Liver (tissue), 3 donors: ENCODE measurements at regions not wholly inside any gene's neighbourhood (a gene's known extent, or its start where the extent isn't known, plus 50 kb on each side); places are given as distances from the start of the nearest gene placed in this dataset.

Experiments used
- ATF3 ChIP-seq: IDR thresholded peaks from 2 replicates; pipeline ENCODE4 v1.6.1; 2016; ENCODE audit warnings: antibody characterized with exemption
- CTCF ChIP-seq: fragments of 150-350 bp; IDR thresholded peaks from 2 replicates; pipeline ENCODE4 v1.5.1; 2017; ENCODE audit warnings: improper control_type of control experiment, low read depth, low read length; ENCODE audit not compliant: missing input control
- EGR1 ChIP-seq, 2 donors: IDR thresholded peaks; 2 replicates each; pipeline ENCODE4 v1.6.1; 2016 to 2018; ENCODE audit warnings: antibody characterized with exemption in 2 of 2, low read depth in 2 of 2
- FOXA2 ChIP-seq: IDR thresholded peaks from 2 replicates; pipeline ENCODE4 v1.6.1; 2016; ENCODE audit warnings: antibody characterized with exemption
- GABPA ChIP-seq, 2 donors: IDR thresholded peaks in 1 of 2; conservative IDR thresholded peaks in 1 of 2; 2 replicates each; pipeline ENCODE4 v1.6.1; 2016; ENCODE audit warnings: antibody characterized with exemption in 2 of 2, mild to moderate bottlenecking in 1 of 2, moderate library complexity in 1 of 2
- RAD21 ChIP-seq, 2 donors: IDR thresholded peaks; 2 replicates each; pipeline ENCODE4 v1.6.1; 2016; ENCODE audit warnings: antibody characterized with exemption in 2 of 2, mild to moderate bottlenecking in 2 of 2
- REST ChIP-seq: IDR thresholded peaks from 2 replicates; pipeline ENCODE4 v1.6.1; 2016; ENCODE audit warnings: antibody characterized with exemption, mild to moderate bottlenecking
- TAF1 ChIP-seq: conservative IDR thresholded peaks from 2 replicates; pipeline ENCODE4 v1.6.1; 2016; ENCODE audit warnings: antibody characterized with exemption, mild to moderate bottlenecking
- YY1 ChIP-seq: IDR thresholded peaks from 2 replicates; pipeline ENCODE4 v1.6.1; 2016; ENCODE audit warnings: antibody characterized with exemption, mild to moderate bottlenecking
- donor health status: healthy.
- donor health status: healthy.

GRCh38 chr16:54381601-54382313, 95.2 kb upstream of the IRX3 start:
- no peak for TF ChIP-seq CTCF
- TF ChIP-seq RAD21 (IDR thresholded peaks at IDR 0.05) = no peak
- TF ChIP-seq YY1 = no peak
- no peak for TF ChIP-seq TAF1
- no peak for TF ChIP-seq ATF3
- TF ChIP-seq EGR1 (IDR thresholded peaks at IDR 0.05; ENCODE audit: low read depth in 2 of 2) = no peak
- no peak for TF ChIP-seq FOXA2
- no peak for TF ChIP-seq GABPA (IDR thresholded peaks at IDR 0.05 in 1 of 2, conservative IDR thresholded peaks at IDR 0.05 in 1 of 2)
- no peak for TF ChIP-seq REST
